D721Med (cell line): ENCODE measurements at regions not wholly inside any gene's neighbourhood (a gene's known extent, or its start where the extent isn't known, plus 50 kb on each side); places are given as distances from the start of the nearest gene placed in this dataset.

Source experiments
- DNase-seq: peaks from one replicate; pipeline ENCODE4 v3.0.0; 2011; ENCODE audit warnings: low spot score; ENCODE audit not compliant: insufficient read length
- FAIRE-seq: peaks from 2 replicates; lab custom pipeline; 2011; peaks lifted over from hg19 to GRCh38; lab: Jason Lieb, UNC
- TF ChIP-seq, protein P1 (sequence below): IDR thresholded peaks from 2 replicates; pipeline ENCODE4 v1.5.1; 2012; ENCODE audit warnings: mild to moderate bottlenecking, control low read depth; ENCODE audit not compliant: insufficient read depth; ENCODE audit errors: missing control alignments

DNA sequence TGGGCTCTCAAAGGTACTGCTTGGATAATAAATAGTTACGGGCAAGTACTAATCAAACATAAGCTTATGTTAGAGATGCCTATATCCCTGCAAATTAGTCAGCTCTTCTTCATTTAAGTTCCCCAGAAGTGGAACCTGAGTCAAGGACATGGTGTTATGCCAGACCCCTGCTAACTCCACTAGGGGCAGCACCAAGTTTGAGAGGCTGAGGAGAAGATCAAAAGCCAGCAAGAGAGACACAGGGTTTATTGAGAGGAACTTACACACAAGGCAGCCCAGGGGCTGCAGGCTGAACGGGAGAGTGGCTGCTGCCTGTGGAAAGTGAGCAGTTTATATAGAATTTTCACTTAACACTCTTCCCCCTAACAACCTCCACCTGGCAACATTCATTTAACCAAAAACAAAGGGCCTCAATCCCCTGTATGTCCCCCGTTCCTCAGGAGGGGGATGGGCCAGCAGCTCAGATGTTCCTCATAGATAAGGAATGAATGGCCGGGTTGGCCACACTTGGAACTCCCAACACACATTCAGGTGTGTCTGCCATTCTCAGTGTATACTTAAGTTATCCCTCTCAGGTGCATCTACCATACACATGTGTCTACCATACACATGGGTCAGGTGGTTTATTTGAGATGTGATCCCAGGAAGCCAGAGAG, 62.6 kb upstream of the GHITM start:
- TF ChIP-seq, protein P1, sequence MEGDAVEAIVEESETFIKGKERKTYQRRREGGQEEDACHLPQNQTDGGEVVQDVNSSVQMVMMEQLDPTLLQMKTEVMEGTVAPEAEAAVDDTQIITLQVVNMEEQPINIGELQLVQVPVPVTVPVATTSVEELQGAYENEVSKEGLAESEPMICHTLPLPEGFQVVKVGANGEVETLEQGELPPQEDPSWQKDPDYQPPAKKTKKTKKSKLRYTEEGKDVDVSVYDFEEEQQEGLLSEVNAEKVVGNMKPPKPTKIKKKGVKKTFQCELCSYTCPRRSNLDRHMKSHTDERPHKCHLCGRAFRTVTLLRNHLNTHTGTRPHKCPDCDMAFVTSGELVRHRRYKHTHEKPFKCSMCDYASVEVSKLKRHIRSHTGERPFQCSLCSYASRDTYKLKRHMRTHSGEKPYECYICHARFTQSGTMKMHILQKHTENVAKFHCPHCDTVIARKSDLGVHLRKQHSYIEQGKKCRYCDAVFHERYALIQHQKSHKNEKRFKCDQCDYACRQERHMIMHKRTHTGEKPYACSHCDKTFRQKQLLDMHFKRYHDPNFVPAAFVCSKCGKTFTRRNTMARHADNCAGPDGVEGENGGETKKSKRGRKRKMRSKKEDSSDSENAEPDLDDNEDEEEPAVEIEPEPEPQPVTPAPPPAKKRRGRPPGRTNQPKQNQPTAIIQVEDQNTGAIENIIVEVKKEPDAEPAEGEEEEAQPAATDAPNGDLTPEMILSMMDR, result peak; percentile 11
- no peak for DNase-seq
- no peak for FAIRE-seq

GRCh38 chr10:84077768-84078167, 61.5 kb upstream of the GHITM start:
- no peak for DNase-seq
- no peak for FAIRE-seq

DNA sequence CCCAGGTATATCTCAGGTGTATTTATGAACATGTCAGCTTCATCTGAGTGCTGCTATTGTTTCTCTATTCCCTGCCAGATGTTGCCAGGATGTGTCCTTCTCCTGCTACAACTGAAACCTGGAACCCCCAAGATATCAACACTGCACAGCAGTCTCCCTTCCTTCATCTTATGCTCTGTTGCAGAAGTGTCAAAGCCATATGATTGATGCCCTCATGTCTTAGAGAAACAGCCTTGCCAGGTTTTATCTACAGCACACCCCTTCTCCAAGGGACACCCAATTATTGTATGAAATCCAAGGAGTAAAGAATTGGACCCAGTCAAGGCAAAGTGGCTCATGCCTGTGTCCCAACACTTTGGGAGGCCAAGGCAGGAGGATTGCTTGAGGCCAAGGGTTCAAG, 60.5 kb upstream of the GHITM start:
- TF ChIP-seq, protein P1, result no peak
- DNase-seq (no peak), FAIRE-seq (no peak)

More at GRCh38 chr10:84077768-84078167, 61.5 kb upstream of the GHITM start:
- TF ChIP-seq, protein P1, result no peak

- FAIRE-seq (no peak), DNase-seq (no peak)
- TF ChIP-seq, protein P1, result no peak
These were observed 55.0 kb upstream of the GHITM start for GRCh38 chr10:84084342-84084741.

DNA sequence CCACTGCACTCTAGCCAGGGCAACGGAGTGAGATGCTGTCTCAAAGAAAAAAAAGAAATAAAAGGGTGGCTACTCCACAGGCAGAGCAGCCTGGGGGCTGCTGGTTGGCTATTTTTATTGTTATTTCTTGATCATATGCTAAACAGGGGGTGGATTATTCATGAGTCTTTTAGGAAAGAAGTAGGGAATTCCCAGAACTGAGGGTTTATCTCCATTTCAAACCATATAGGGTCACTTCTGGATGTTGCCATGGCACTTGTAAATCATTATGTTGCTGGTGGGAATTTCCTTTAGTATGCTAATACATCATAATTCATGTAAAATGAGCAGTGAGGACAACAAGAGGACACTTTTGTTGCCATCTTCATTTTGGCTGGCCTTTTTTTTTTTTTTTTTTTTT, 52.1 kb upstream of the GHITM start:
- TF ChIP-seq, protein P1, result no peak
- FAIRE-seq (no peak), DNase-seq (no peak)

GRCh38 chr10:84088626-84089025, 50.7 kb upstream of the GHITM start:
- TF ChIP-seq, protein P1, result no peak
- DNase-seq, result no peak
- no peak for FAIRE-seq

DNA sequence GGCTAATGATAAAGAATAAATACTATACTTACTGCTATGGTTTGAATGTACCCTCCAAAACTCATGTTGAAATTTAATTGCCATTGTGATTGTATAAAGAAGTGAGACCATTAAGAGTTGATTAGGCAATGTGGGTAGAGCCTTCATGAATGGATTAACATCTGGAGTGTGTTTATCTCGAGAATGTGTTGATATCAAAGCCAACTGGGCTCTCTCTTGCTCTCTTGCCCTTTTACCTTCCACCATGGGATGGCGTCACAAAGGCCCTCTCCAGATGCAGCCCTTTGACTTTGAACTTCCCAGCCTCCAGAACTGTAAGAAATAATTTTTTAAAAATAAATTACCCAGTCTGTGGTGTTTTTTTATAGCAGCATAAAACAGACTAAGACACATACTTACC, 50.1 kb upstream of the GHITM start:
- DNase-seq (no peak), FAIRE-seq (no peak)
- TF ChIP-seq, protein P1, result no peak
